ENCODE measurements at regions not wholly inside any gene's neighbourhood (a gene's known extent, or its start where the extent isn't known, plus 50 kb on each side); places are given as distances from the start of the nearest gene placed in this dataset.

DNA sequence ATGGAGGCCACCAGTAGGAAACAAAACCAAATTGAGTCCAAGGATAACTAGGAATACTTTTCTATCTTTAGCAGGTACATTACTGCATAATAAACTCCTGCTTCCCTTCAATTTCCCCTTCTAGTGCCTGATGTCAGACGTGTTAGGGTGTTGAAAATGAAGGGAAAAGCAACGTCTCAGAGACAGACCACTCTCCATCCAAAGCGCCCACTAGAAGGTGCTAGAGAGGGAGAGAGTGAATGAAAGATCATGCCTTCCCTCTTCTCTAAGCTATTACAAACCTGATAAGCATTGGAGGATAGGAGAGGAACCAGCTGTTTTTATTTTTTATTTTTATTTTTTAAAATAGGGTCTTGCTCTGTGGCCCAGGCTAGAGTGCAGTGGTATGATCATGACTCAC is 64.1 kb downstream of the ZNF641 start:
- DNase-seq (ENCODE audit: low read depth, low spot score): no peak
- H3K27ac ChIP-seq (ENCODE audit: low read length): no peak overlapping the region
- WGBS (ENCODE audit: insufficient coverage, insufficient read length): no CpG with 5 or more reads among the region's 3 CpGs
- no peaks in the 10 kb centered on the region for H3K9me3 ChIP-seq (ENCODE audit: control insufficient read depth, insufficient read depth, low read length)
- H3K27me3 ChIP-seq (ENCODE audit: control insufficient read depth, insufficient read depth, low read length): peaks cover 11% of the 10 kb centered on the region; the same call in 1 of the 2 replicates
- H3K36me3 ChIP-seq (ENCODE audit: control insufficient read depth, insufficient read depth, low read length): no peaks in the 10 kb centered on the region
- H3K4me1 ChIP-seq (ENCODE audit: control insufficient read depth, insufficient read depth, low read length): no peaks in the 10 kb centered on the region
- H3K4me3 ChIP-seq (ENCODE audit: low read length): no peak overlapping the region

DNA sequence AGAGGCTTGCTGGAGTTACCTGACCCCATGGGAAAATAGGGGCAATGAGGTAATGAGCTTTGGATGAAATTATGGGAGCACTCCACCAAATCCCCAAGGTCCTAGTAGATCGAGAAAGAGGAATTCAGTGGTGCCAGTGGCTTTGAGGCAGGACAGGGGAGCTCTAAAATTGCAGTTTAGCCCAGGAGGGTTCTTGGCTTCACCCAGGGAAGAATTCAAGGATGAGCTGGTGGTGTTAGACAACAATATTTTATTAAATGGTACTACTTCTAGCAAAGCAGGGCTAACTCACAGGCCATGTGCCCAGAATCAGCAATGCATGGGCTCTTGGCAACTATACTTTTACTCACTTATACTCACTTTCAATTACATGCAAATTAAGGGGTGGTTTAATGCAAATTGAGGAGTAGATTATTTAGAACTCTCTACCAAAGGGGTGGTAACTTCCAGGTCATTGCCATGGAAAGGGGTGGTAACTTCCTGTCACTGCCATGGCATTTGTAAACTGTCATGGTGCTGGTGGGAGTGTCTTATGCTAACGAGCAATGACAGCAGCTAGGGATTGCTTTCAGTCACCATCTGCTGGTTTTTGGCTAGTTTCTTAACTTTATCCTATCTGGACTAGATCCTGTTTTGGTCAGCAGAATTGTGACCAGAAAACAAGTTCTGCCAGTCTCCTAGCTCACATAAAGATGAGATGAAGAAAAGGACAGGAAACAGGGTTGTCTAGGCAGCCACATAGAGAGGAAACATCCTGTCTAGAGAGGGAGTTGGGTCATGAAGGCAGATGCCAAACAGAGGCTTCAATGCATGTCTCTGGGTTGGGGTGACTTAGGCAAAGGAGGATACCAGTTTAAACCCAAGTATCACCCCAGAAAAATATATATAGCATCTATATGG is 64.7 kb downstream of the ZNF641 start:
- Histone ChIP-seq H3K36me3 (ENCODE audit: control insufficient read depth, insufficient read depth, low read length) (no peaks in the 10 kb centered on the region), H3K9me3 (ENCODE audit: control insufficient read depth, insufficient read depth, low read length) (no peaks in the 10 kb centered on the region), H3K27ac (ENCODE audit: low read length) (no peak overlapping the region), H3K4me3 (ENCODE audit: low read length) (no peak overlapping the region), H3K4me1 (ENCODE audit: control insufficient read depth, insufficient read depth, low read length) (no peaks in the 10 kb centered on the region), H3K27me3 (ENCODE audit: control insufficient read depth, insufficient read depth, low read length) (peaks cover 11% of the 10 kb centered on the region; the same call in 1 of the 2 replicates)
- no CpG with 5 or more reads among the region's 2 CpGs for WGBS (ENCODE audit: insufficient coverage, insufficient read length)
- no peak for DNase-seq (ENCODE audit: low read depth, low spot score)

DNA sequence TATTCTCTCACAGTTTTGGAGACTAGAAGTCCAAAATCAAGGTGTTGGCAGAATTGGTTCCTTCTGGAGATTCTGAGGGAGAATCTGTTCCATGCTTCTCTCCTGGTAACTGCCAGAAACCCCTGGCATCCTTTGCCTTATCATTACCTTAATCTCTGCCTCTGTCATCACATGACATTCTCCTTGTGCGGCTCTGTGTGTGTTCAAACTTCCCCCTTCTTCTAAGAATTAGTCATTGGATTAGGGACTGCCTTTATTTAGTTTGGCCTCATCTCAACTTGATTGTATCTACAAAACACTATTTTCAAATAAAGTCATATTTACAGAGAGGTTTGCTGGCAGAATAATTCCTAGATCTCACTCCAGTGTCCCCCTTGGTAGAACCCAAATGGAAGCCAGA is 68.9 kb downstream of the ZNF641 start:
- Histone ChIP-seq H3K27ac (ENCODE audit: low read length) (no peak overlapping the region), H3K27me3 (ENCODE audit: control insufficient read depth, insufficient read depth, low read length) (peaks cover 25% of the 10 kb centered on the region)
- no CpG with 5 or more reads among the region's 1 CpG for WGBS (ENCODE audit: insufficient coverage, insufficient read length)

DNA sequence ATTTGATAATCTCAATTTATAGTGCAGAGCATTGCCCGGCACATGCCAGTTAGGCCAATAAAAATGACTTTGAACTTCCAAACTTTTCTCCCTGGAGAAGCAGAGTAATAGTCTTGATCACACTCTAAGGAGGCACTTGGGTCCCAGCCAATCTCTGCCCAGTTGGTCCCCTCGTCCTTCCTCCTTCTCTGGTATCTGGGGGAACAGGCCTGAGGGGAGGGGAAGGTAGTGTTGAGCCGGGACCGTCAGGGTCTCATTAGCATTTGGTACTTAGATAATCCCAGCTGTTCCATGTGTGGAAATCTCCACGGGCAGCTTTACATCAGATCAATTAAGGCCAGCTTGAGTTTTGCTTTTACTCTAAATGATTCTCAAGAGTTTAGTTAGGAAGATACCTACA is 70.1 kb downstream of the ZNF641 start:
- WGBS (ENCODE audit: insufficient coverage, insufficient read length): no CpG with 5 or more reads among the region's 5 CpGs
- Histone ChIP-seq H3K27me3 (ENCODE audit: control insufficient read depth, insufficient read depth, low read length) (peaks cover 25% of the 10 kb centered on the region), H3K36me3 (ENCODE audit: control insufficient read depth, insufficient read depth, low read length) (no peaks in the 10 kb centered on the region), H3K9me3 (ENCODE audit: control insufficient read depth, insufficient read depth, low read length) (no peaks in the 10 kb centered on the region), H3K4me1 (ENCODE audit: control insufficient read depth, insufficient read depth, low read length) (no peaks in the 10 kb centered on the region), H3K4me3 (ENCODE audit: low read length) (no peak overlapping the region), H3K27ac (ENCODE audit: low read length) (no peak overlapping the region)
- DNase-seq (ENCODE audit: low read depth, low spot score): no peak

More for the DNA sequence above, 68.9 kb downstream of the ZNF641 start:
- no peak for DNase-seq (ENCODE audit: low read depth, low spot score)
- Histone ChIP-seq H3K36me3 (ENCODE audit: control insufficient read depth, insufficient read depth, low read length) (no peaks in the 10 kb centered on the region), H3K4me1 (ENCODE audit: control insufficient read depth, insufficient read depth, low read length) (no peaks in the 10 kb centered on the region), H3K9me3 (ENCODE audit: control insufficient read depth, insufficient read depth, low read length) (no peaks in the 10 kb centered on the region), H3K4me3 (ENCODE audit: low read length) (no peak overlapping the region)

DNA sequence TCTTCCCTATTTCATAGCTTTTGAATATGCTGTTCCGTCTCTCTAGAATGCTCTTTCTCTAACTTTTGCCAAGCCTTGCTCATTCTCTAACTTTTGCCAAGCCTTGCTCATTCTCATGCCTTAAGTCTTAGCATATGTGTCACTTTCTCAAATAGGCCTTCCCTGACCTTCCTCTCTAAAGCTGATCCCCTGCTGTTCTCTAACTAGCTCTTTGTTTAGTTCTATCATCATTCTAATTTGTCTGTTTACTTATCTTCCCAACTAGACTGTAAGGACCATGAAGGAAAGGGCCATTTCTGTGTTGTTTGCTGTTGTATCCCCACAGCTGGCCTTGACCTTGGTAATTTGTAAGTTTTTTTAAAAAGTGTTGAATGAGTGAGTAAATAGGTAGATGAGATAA is 71.1 kb downstream of the ZNF641 start:
- H3K9me3 ChIP-seq (ENCODE audit: control insufficient read depth, insufficient read depth, low read length): no peaks in the 10 kb centered on the region
- no peak overlapping the region for H3K27ac ChIP-seq (ENCODE audit: low read length)
- peak; percentile 33 for DNase-seq (ENCODE audit: low read depth, low spot score)
- peaks cover 25% of the 10 kb centered on the region for H3K27me3 ChIP-seq (ENCODE audit: control insufficient read depth, insufficient read depth, low read length)
- H3K4me3 ChIP-seq (ENCODE audit: low read length): no peak overlapping the region
- no peaks in the 10 kb centered on the region for H3K4me1 ChIP-seq (ENCODE audit: control insufficient read depth, insufficient read depth, low read length)
- WGBS (ENCODE audit: insufficient coverage, insufficient read length): no CpG with 5 or more reads among the region's 1 CpG
- no peaks in the 10 kb centered on the region for H3K36me3 ChIP-seq (ENCODE audit: control insufficient read depth, insufficient read depth, low read length)

DNA sequence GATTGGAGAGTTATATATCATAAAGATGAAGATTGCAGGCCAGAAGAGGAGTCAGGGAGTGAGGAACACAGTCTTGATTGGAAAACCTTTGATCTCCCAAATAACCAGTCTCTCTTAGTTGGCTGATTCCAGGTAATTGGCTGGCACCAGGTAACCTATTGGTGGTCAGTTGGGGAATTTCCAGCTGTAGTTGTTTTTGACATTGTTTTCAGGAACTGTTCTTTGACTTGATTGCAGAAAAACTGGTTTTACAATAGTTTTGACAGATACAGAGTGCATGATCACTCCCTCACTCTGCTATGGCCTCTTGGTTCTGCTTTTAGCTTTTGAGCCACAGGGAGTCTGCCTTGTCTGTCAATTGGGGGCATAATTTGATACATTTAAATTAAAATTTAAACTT is 71.6 kb downstream of the ZNF641 start:
- H3K36me3 ChIP-seq (ENCODE audit: control insufficient read depth, insufficient read depth, low read length): no peaks in the 10 kb centered on the region
- H3K9me3 ChIP-seq (ENCODE audit: control insufficient read depth, insufficient read depth, low read length): no peaks in the 10 kb centered on the region
- no peak overlapping the region for H3K4me3 ChIP-seq (ENCODE audit: low read length)
- peaks cover 25% of the 10 kb centered on the region for H3K27me3 ChIP-seq (ENCODE audit: control insufficient read depth, insufficient read depth, low read length)
- H3K27ac ChIP-seq (ENCODE audit: low read length): no peak overlapping the region
- H3K4me1 ChIP-seq (ENCODE audit: control insufficient read depth, insufficient read depth, low read length): no peaks in the 10 kb centered on the region
- no peak for DNase-seq (ENCODE audit: low read depth, low spot score)

DNA sequence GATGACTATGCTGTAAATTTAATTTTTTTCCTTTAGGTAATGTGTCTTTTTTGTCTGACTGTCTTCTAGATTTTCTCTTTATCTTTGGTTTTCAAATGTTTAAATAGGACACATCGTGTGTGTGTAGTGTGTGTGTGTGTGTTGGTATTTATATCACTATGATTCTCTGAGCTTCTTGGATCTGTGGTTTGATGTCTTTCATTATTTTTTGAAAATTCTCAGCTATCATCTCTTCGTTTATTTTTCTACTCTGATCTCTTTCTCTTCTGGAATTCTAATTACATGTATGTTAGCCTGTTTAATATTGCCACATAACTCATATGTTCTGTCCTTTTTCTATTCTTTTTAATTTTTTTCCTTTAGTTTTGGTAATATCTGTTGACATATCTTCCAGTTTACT is 73.5 kb upstream of the OR10AD1 start:
- Histone ChIP-seq H3K4me1 (ENCODE audit: control insufficient read depth, insufficient read depth, low read length) (no peaks in the 10 kb centered on the region), H3K27ac (ENCODE audit: low read length) (no peak overlapping the region), H3K4me3 (ENCODE audit: low read length) (no peak overlapping the region), H3K27me3 (ENCODE audit: control insufficient read depth, insufficient read depth, low read length) (peaks cover 14% of the 10 kb centered on the region), H3K36me3 (ENCODE audit: control insufficient read depth, insufficient read depth, low read length) (no peaks in the 10 kb centered on the region), H3K9me3 (ENCODE audit: control insufficient read depth, insufficient read depth, low read length) (no peaks in the 10 kb centered on the region)
- no CpG with 5 or more reads among the region's 2 CpGs for WGBS (ENCODE audit: insufficient coverage, insufficient read length)
- no peak for DNase-seq (ENCODE audit: low read depth, low spot score)

DNA sequence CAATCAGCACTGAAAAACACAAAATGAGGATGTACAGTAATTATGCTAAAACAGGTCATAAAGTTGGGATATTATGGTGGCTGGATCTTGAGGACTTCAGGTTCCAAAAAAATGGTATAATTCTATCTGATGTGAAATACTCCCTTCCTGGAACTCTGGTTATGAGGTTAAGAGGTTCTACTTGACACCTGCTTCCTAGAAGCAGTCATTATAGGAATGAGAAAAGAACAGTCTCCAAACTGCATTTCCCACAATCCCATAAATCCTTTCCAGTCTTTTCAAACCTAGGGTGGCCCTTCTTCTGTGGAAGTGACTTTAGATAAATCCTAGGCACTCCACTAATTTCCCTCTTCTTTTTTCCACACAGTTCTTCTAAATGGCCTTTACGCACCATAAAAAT is 63.7 kb upstream of the OR10AD1 start:
- no CpG with 5 or more reads among the region's 1 CpG for WGBS (ENCODE audit: insufficient coverage, insufficient read length)

DNA sequence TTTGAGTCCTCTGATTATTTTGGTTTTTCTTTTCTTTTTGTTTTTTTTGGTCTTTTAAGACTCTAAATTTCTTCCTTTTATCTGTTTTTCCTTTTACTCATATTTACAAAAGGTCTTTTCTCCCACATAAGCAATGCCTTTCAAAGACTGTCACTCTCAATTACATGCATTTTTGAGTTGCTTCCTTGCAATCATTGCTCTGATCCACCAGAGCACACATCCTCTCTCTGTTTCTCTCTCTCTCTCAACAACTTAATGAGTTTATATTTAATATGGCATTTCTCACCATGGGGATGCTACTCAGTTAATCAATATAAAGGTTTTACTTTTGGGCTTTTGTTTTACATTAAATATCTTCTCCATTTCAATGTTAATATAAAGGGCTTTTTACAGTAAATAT is 62.7 kb upstream of the OR10AD1 start:
- no peaks in the 10 kb centered on the region for H3K27me3 ChIP-seq (ENCODE audit: control insufficient read depth, insufficient read depth, low read length)
- no peaks in the 10 kb centered on the region for H3K4me1 ChIP-seq (ENCODE audit: control insufficient read depth, insufficient read depth, low read length)
- no peak overlapping the region for H3K4me3 ChIP-seq (ENCODE audit: low read length)
- H3K36me3 ChIP-seq (ENCODE audit: control insufficient read depth, insufficient read depth, low read length): no peaks in the 10 kb centered on the region
- H3K9me3 ChIP-seq (ENCODE audit: control insufficient read depth, insufficient read depth, low read length): no peaks in the 10 kb centered on the region
- no peak for DNase-seq (ENCODE audit: low read depth, low spot score)
- H3K27ac ChIP-seq (ENCODE audit: low read length): no peak overlapping the region

More for the DNA sequence above, 63.7 kb upstream of the OR10AD1 start:
- no peak for DNase-seq (ENCODE audit: low read depth, low spot score)
- H3K27ac ChIP-seq (ENCODE audit: low read length): no peak overlapping the region
- no peaks in the 10 kb centered on the region for H3K27me3 ChIP-seq (ENCODE audit: control insufficient read depth, insufficient read depth, low read length)
- no peaks in the 10 kb centered on the region for H3K4me1 ChIP-seq (ENCODE audit: control insufficient read depth, insufficient read depth, low read length)
- no peaks in the 10 kb centered on the region for H3K9me3 ChIP-seq (ENCODE audit: control insufficient read depth, insufficient read depth, low read length)
- no peak overlapping the region for H3K4me3 ChIP-seq (ENCODE audit: low read length)
- H3K36me3 ChIP-seq (ENCODE audit: control insufficient read depth, insufficient read depth, low read length): no peaks in the 10 kb centered on the region

DNA sequence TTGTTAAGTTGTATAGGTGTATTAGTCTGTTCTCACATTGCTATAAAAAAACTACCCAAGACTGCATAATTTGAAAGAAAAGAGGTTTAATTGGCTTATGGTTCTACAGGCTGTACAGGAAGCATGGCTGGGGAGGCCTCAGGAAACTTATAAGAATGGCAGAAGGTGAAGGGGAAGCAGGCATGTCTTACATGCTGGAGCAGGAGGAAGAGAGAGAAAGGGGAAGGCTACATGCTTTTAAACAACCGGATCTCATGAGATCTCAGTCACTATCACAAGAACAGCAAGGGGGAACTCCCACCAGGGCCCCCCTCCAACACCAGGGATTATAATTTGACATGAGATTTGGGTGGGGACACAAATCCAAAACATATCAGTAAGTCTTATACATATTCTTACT is 60.5 kb upstream of the OR10AD1 start:
- WGBS (ENCODE audit: insufficient coverage, insufficient read length): no CpG with 5 or more reads among the region's 1 CpG
- no peaks in the 10 kb centered on the region for H3K27me3 ChIP-seq (ENCODE audit: control insufficient read depth, insufficient read depth, low read length)
- no peak overlapping the region for H3K4me3 ChIP-seq (ENCODE audit: low read length)
- DNase-seq (ENCODE audit: low read depth, low spot score): no peak
- no peaks in the 10 kb centered on the region for H3K4me1 ChIP-seq (ENCODE audit: control insufficient read depth, insufficient read depth, low read length)
- no peaks in the 10 kb centered on the region for H3K36me3 ChIP-seq (ENCODE audit: control insufficient read depth, insufficient read depth, low read length)
- no peaks in the 10 kb centered on the region for H3K9me3 ChIP-seq (ENCODE audit: control insufficient read depth, insufficient read depth, low read length)
- H3K27ac ChIP-seq (ENCODE audit: low read length): no peak overlapping the region

DNA sequence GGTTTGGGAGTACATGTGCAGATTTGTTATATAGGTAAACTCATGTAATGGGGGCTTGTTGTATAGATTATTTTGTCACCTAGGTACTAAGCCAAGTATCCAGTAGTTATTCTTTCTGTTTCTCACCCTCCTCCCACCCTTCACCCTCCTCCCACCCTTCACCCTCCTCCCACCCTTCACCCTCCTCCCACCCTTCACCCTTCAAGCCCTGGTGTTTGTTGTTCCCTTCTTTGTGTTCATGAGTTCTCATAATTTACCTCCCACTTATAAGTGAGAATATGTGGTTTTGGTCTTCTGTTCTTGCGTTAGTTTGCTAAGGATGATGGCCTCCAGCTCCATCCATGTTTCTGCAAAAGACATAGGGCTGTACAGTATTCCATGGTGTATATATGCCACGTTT is 58.7 kb upstream of the OR10AD1 start:
- H3K36me3 ChIP-seq (ENCODE audit: control insufficient read depth, insufficient read depth, low read length): no peaks in the 10 kb centered on the region
- H3K4me3 ChIP-seq (ENCODE audit: low read length): no peak overlapping the region
- DNase-seq (ENCODE audit: low read depth, low spot score): no peak
- no CpG with 5 or more reads among the region's 2 CpGs for WGBS (ENCODE audit: insufficient coverage, insufficient read length)
- no peaks in the 10 kb centered on the region for H3K9me3 ChIP-seq (ENCODE audit: control insufficient read depth, insufficient read depth, low read length)
- no peaks in the 10 kb centered on the region for H3K27me3 ChIP-seq (ENCODE audit: control insufficient read depth, insufficient read depth, low read length)
- no peak overlapping the region for H3K27ac ChIP-seq (ENCODE audit: low read length)
- no peaks in the 10 kb centered on the region for H3K4me1 ChIP-seq (ENCODE audit: control insufficient read depth, insufficient read depth, low read length)

Data from iPS DF 6.9 (cell line).